GM12864 (cell line): ENCODE measurements at regions not wholly inside any gene's neighbourhood (a gene's known extent, or its start where the extent isn't known, plus 50 kb on each side); places are given as distances from the start of the nearest gene placed in this dataset.

Source experiments
- DNase-seq: peaks from one replicate; pipeline ENCODE4 v3.0.0-alpha.2; 2011; ENCODE audit warnings: low read depth
- H3K4me3 ChIP-seq: 2 replicates; pipeline ENCODE4 v1.5.1; 2011; ENCODE audit warnings: mild to moderate bottlenecking, low read depth, low read length, control low read depth
- CTCF ChIP-seq: IDR thresholded peaks from 2 replicates; pipeline ENCODE4 v1.5.1; 2011; ENCODE audit warnings: low read depth, mild to moderate bottlenecking, moderate library complexity, low read length, control low read depth, inconsistent platforms; ENCODE audit errors: missing control alignments

GRCh38 chr12:4223273-4223845 lies 50.2 kb upstream of the CCND2 start:
- DNase-seq = no peak
- no peak overlapping the region for H3K4me3 ChIP-seq
- no peak for TF ChIP-seq CTCF

- TF ChIP-seq CTCF = no peak
- H3K4me3 ChIP-seq = no peak overlapping the region
- DNase-seq = no peak
Measured at GRCh38 chr12:4221258-4221620, 52.3 kb upstream of the CCND2 start.

- no peak for TF ChIP-seq CTCF
- DNase-seq = no peak
- H3K4me3 ChIP-seq = no peak overlapping the region
Measured at GRCh38 chr12:4220536-4221257, 52.9 kb upstream of the CCND2 start.

GRCh38 chr12:4217091-4217490 lies 56.5 kb upstream of the CCND2 start:
- H3K4me3 ChIP-seq = no peak overlapping the region
- DNase-seq = no peak

GRCh38 chr12:4216187-4216927 lies 57.2 kb upstream of the CCND2 start:
- no peak overlapping the region for H3K4me3 ChIP-seq
- no peak for TF ChIP-seq CTCF
- DNase-seq = no peak

More at GRCh38 chr12:4217091-4217490, 56.5 kb upstream of the CCND2 start:
- no peak for TF ChIP-seq CTCF

- peak overlapping the region; percentile 17 for H3K4me3 ChIP-seq
- TF ChIP-seq CTCF = no peak
- DNase-seq = peak; percentile 60
Measured at GRCh38 chr12:4215229-4216186, 58.1 kb upstream of the CCND2 start.
